22Rv1 (cell line): ENCODE measurements at regions not wholly inside any gene's neighbourhood (a gene's known extent, or its start where the extent isn't known, plus 50 kb on each side); places are given as distances from the start of the nearest gene placed in this dataset.

Source experiments
- H3K27ac ChIP-seq: fragments of 450-650 bp; 2 replicates; pipeline ENCODE4 v1.5.1; 2017
- CTCF ChIP-seq: fragments of 450-650 bp; IDR thresholded peaks from 2 replicates; pipeline ENCODE4 v1.5.1; 2017; ENCODE audit warnings: mild to moderate bottlenecking
- ZFX ChIP-seq: fragments of 450-650 bp; IDR thresholded peaks from 2 replicates; pipeline ENCODE4 v1.6.1; 2017; ENCODE audit warnings: antibody characterized with exemption, borderline replicate concordance

- no peak overlapping the region for H3K27ac ChIP-seq
- TF ChIP-seq ZFX (no peak), CTCF (no peak)
Observed at GRCh38 chr6:15096894-15097837, 148.7 kb upstream of the JARID2 start.

- TF ChIP-seq ZFX (no peak), CTCF (no peak)
- no peak overlapping the region for H3K27ac ChIP-seq
Observed at GRCh38 chr6:15101130-15101529, 144.7 kb upstream of the JARID2 start.

- TF ChIP-seq CTCF (no peak), ZFX (no peak)
- no peak overlapping the region for H3K27ac ChIP-seq
Observed at GRCh38 chr6:15102241-15102640, 143.6 kb upstream of the JARID2 start.

GRCh38 chr6:15106958-15107643 is 138.8 kb upstream of the JARID2 start:
- H3K27ac ChIP-seq, result no peak overlapping the region
- TF ChIP-seq CTCF, result no peak
- TF ChIP-seq ZFX, result no peak

GRCh38 chr6:15107644-15108382 is 138.1 kb upstream of the JARID2 start:
- TF ChIP-seq CTCF, result no peak
- no peak for TF ChIP-seq ZFX
- no peak overlapping the region for H3K27ac ChIP-seq

- H3K27ac ChIP-seq, result no peak overlapping the region
- TF ChIP-seq CTCF (no peak), ZFX (no peak)
Observed at GRCh38 chr6:15108383-15108715, 137.5 kb upstream of the JARID2 start.
